Right forelimb (tissue), 1 donor: ENCODE measurements at regions not wholly inside any gene's neighbourhood (a gene's known extent, or its start where the extent isn't known, plus 50 kb on each side); places are given as distances from the start of the nearest gene placed in this dataset.
"Not testable (repeated sequence)": the region's sequence is repeated elsewhere in the genome, so short reads cannot be mapped to it uniquely, and the experiment has no call there.

Experiments used
- DNase-seq: peaks from one replicate; pipeline ENCODE4 v3.0.0-alpha.2; 2018

- DNase-seq, result no peak
Measured at GRCh38 chr4:159748834-159749444, 646.1 kb downstream of the RAPGEF2 start.

GRCh38 chr4:159757499-159757898, 654.6 kb downstream of the RAPGEF2 start:
- DNase-seq, result no peak

GRCh38 chr4:159758061-159758460, 655.2 kb downstream of the RAPGEF2 start:
- no peak for DNase-seq

GRCh38 chr4:159762672-159763071, 659.8 kb downstream of the RAPGEF2 start:
- no peak for DNase-seq

- no peak for DNase-seq
Measured at GRCh38 chr4:159764343-159764952, 661.6 kb downstream of the RAPGEF2 start.

GRCh38 chr4:159765382-159765781, 662.5 kb downstream of the RAPGEF2 start:
- DNase-seq, result no peak

- no peak for DNase-seq
Measured at GRCh38 chr4:159766241-159766640, 663.4 kb downstream of the RAPGEF2 start.

GRCh38 chr4:159767406-159767805, 664.5 kb downstream of the RAPGEF2 start:
- DNase-seq, result no peak

- no peak for DNase-seq
Measured at GRCh38 chr4:159768016-159768415, 665.1 kb downstream of the RAPGEF2 start.

- DNase-seq, result no peak
Measured at GRCh38 chr4:159770401-159770800, 667.5 kb downstream of the RAPGEF2 start.

GRCh38 chr4:159770969-159771368, 668.1 kb downstream of the RAPGEF2 start:
- DNase-seq, result no peak

GRCh38 chr4:159776961-159777360, 674.1 kb downstream of the RAPGEF2 start:
- DNase-seq, result no peak

- no peak for DNase-seq
Measured at GRCh38 chr4:159777689-159778088, 674.8 kb downstream of the RAPGEF2 start.

- DNase-seq, result no peak
Measured at GRCh38 chr4:159778298-159778697, 675.4 kb downstream of the RAPGEF2 start.

GRCh38 chr4:159779716-159780115, 676.8 kb downstream of the RAPGEF2 start:
- DNase-seq, result no peak

- no peak for DNase-seq
Measured at GRCh38 chr4:159780196-159780922, 677.5 kb downstream of the RAPGEF2 start.

GRCh38 chr4:159787901-159788300, 685.0 kb downstream of the RAPGEF2 start:
- no peak for DNase-seq

- no peak for DNase-seq
Measured at GRCh38 chr4:159791334-159791733, 688.5 kb downstream of the RAPGEF2 start.

- not testable (repeated sequence) for DNase-seq
Measured at GRCh38 chr4:159804592-159804991, 701.7 kb downstream of the RAPGEF2 start.

GRCh38 chr4:159823743-159824142, 720.9 kb downstream of the RAPGEF2 start:
- no peak for DNase-seq

- DNase-seq, result no peak
Measured at GRCh38 chr4:159828687-159829086, 725.8 kb downstream of the RAPGEF2 start.

GRCh38 chr4:159829184-159829583, 726.3 kb downstream of the RAPGEF2 start:
- no peak for DNase-seq

GRCh38 chr4:159837071-159837470, 734.2 kb downstream of the RAPGEF2 start:
- DNase-seq, result no peak

GRCh38 chr4:159855731-159856130, 752.9 kb downstream of the RAPGEF2 start:
- DNase-seq, result no peak
